ENCODE measurements at regions not wholly inside any gene's neighbourhood (a gene's known extent, or its start where the extent isn't known, plus 50 kb on each side); places are given as distances from the start of the nearest gene placed in this dataset.

DNA sequence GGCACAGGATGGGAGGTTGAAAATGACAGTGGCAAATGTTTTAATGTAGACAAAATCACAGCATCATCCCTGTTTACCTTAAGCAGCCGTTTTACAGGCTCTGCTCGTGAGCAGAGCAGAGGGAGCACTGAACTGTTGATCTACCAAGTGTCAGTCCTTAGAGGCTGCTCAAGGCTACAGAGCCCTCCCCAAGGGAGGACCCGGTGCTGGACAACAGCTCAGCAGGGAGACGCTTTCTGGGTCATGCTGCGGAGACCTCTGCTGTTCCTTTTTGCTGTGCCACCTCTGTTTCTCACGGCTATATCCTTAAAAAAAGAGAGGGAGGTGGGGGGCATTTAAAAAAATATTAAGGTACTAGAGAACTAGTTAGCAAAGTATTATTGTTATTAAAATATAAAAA, 400.2 kb downstream of the GABRB3 start:
- TF ChIP-seq, protein P1, sequence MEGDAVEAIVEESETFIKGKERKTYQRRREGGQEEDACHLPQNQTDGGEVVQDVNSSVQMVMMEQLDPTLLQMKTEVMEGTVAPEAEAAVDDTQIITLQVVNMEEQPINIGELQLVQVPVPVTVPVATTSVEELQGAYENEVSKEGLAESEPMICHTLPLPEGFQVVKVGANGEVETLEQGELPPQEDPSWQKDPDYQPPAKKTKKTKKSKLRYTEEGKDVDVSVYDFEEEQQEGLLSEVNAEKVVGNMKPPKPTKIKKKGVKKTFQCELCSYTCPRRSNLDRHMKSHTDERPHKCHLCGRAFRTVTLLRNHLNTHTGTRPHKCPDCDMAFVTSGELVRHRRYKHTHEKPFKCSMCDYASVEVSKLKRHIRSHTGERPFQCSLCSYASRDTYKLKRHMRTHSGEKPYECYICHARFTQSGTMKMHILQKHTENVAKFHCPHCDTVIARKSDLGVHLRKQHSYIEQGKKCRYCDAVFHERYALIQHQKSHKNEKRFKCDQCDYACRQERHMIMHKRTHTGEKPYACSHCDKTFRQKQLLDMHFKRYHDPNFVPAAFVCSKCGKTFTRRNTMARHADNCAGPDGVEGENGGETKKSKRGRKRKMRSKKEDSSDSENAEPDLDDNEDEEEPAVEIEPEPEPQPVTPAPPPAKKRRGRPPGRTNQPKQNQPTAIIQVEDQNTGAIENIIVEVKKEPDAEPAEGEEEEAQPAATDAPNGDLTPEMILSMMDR (IDR thresholded peaks at IDR 0.05) = no peak
- TF ChIP-seq POLR2A (IDR thresholded peaks at IDR 0.05) = no peak

Measured in prostate gland (tissue), 2 donors.